Neuronal stem cell (in vitro differentiated cells): ENCODE measurements at regions not wholly inside any gene's neighbourhood (a gene's known extent, or its start where the extent isn't known, plus 50 kb on each side); places are given as distances from the start of the nearest gene placed in this dataset.
A peak's percentile ranks its signal among the peaks of the same experiment; 100 is the strongest.

Experiments used
- DNase-seq: peaks from one replicate; pipeline ENCODE4 v3.0.0-alpha.2; 2013; ENCODE audit warnings: low spot score
- H2AFZ ChIP-seq: one replicate; pipeline ENCODE4 v1.6.1; 2013; ENCODE audit warnings: mild to moderate bottlenecking, low read length, inconsistent platforms
- H2AK5ac ChIP-seq: 2 replicates; pipeline ENCODE4 v1.6.1; 2013; ENCODE audit warnings: low read depth, mild to moderate bottlenecking, inconsistent platforms, low read length, moderate library complexity, mixed read lengths
- H2BK120ac ChIP-seq: 2 replicates; pipeline ENCODE4 v1.6.1; 2013; ENCODE audit warnings: low read depth, mild to moderate bottlenecking, inconsistent platforms, low read length, moderate library complexity, mixed read lengths
- H2BK12ac ChIP-seq: one replicate; pipeline ENCODE4 v1.6.1; 2013; ENCODE audit warnings: low read length, inconsistent platforms
- H2BK15ac ChIP-seq: 2 replicates; pipeline ENCODE4 v1.6.1; 2013; ENCODE audit warnings: mild to moderate bottlenecking, low read length, inconsistent platforms, mixed read lengths
- H2BK5ac ChIP-seq: one replicate; pipeline ENCODE4 v1.6.1; 2013; ENCODE audit warnings: inconsistent platforms, mild to moderate bottlenecking, low read length, moderate library complexity
- H3K14ac ChIP-seq: one replicate; pipeline ENCODE4 v1.6.1; 2013; ENCODE audit warnings: low read length, inconsistent platforms
- H3K18ac ChIP-seq: 2 replicates; pipeline ENCODE4 v1.6.1; 2013; ENCODE audit warnings: low read length, inconsistent platforms
- H3K23ac ChIP-seq: 2 replicates; pipeline ENCODE4 v1.6.1; 2013; ENCODE audit warnings: low read depth, mild to moderate bottlenecking, mixed read lengths, low read length, inconsistent platforms; ENCODE audit not compliant: poor library complexity
- H3K27ac ChIP-seq: replicated peaks from 3 replicates; pipeline ENCODE4 v1.5.1; 2013; ENCODE audit warnings: low read length, inconsistent platforms
- H3K27me3 ChIP-seq, 3 experiments: 2 replicates each; pipeline ENCODE4 v1.6.1; 2013; ENCODE audit warnings: low read length in 3 of 3, mild to moderate bottlenecking in 2 of 3, inconsistent platforms in 1 of 3, low read depth in 1 of 3, mixed read lengths in 1 of 3, moderate library complexity in 1 of 3; ENCODE audit not compliant: control insufficient read depth in 3 of 3, insufficient read depth in 3 of 3
- H3K36me3 ChIP-seq, 2 donors: replicated peaks in 1 of 2; 2 replicates each; pipeline ENCODE4 v1.6.1; 2013; ENCODE audit warnings: low read length in 2 of 2; ENCODE audit not compliant: control insufficient read depth in 2 of 2, insufficient read depth in 2 of 2
- H3K4ac ChIP-seq: 2 replicates; pipeline ENCODE4 v1.6.1; 2013; ENCODE audit warnings: inconsistent platforms, mild to moderate bottlenecking, low read length, moderate library complexity
- H3K4me1 ChIP-seq, 2 donors: 1 replicate in 1 of 2; 2 replicates in 1 of 2; pipeline ENCODE4 v1.6.1; 2013; ENCODE audit warnings: low read length in 2 of 2, low read depth in 1 of 2; ENCODE audit not compliant: control insufficient read depth in 2 of 2, insufficient read depth in 1 of 2
- H3K4me2 ChIP-seq: one replicate; pipeline ENCODE4 v1.6.1; 2013; ENCODE audit warnings: mild to moderate bottlenecking, low read length, inconsistent platforms; ENCODE audit not compliant: insufficient read depth, poor library complexity, severe bottlenecking
- H3K4me3 ChIP-seq, 2 donors: 2 replicates each; pipeline ENCODE4 v1.5.1; 2013; ENCODE audit warnings: low read length in 2 of 2, mild to moderate bottlenecking in 2 of 2, inconsistent platforms in 1 of 2, moderate library complexity in 1 of 2
- H3K79me1 ChIP-seq: one replicate; pipeline ENCODE4 v1.6.1; 2013; ENCODE audit warnings: low read depth, mild to moderate bottlenecking, inconsistent platforms, low read length, moderate library complexity
- H3K9ac ChIP-seq: one replicate; pipeline ENCODE4 v1.6.1; 2013; ENCODE audit warnings: mild to moderate bottlenecking, low read depth, low read length, inconsistent platforms; ENCODE audit not compliant: poor library complexity
- H3K9me3 ChIP-seq, 2 donors: replicated peaks in 1 of 2; 2 replicates each; pipeline versions ENCODE3 to v1.6.1; 2013; ENCODE audit warnings: low read length in 2 of 2, mild to moderate bottlenecking in 2 of 2, inconsistent platforms in 1 of 2, low read depth in 1 of 2, mixed read lengths in 1 of 2, moderate library complexity in 1 of 2; ENCODE audit not compliant: control insufficient read depth in 2 of 2, insufficient read depth in 1 of 2
- H4K8ac ChIP-seq: one replicate; pipeline ENCODE4 v1.6.1; 2013; ENCODE audit warnings: low read depth, mild to moderate bottlenecking, inconsistent platforms, low read length, moderate library complexity
- H4K91ac ChIP-seq: one replicate; pipeline ENCODE4 v1.6.1; 2013; ENCODE audit warnings: low read length, low read depth, mild to moderate bottlenecking, inconsistent platforms; ENCODE audit not compliant: poor library complexity
- WGBS, 2 donors: extraction: QIAGEN DNeasy Blood & Tissue Kit; methylation state at CpG; one replicate each; pipeline ENCODE4 v1.1.7; 2013; ENCODE audit warnings: missing lambda C conversion rate in 2 of 2, mixed read lengths in 1 of 2; ENCODE audit not compliant: insufficient read length in 2 of 2, insufficient replicate concordance in 1 of 2; ENCODE audit errors: extremely low coverage in 2 of 2; 5-methylcytosine and 5-hydroxymethylcytosine counted together

GRCh38 chr14:71308671-71309070, 401.4 kb downstream of the PCNX1 start:
- Histone ChIP-seq H2BK12ac (no peak overlapping the region), H3K14ac (no peak overlapping the region), H3K4me2 (no peak overlapping the region), H2BK5ac (no peak overlapping the region), H2AFZ (no peak overlapping the region), H3K18ac (no peak overlapping the region), H3K9ac (no peak overlapping the region), H3K4ac (no peak overlapping the region), H2BK15ac (no peak overlapping the region), H2AK5ac (no peak overlapping the region), H3K27ac (no peak overlapping the region), H3K23ac (no peak overlapping the region), H2BK120ac (no peak overlapping the region), H3K4me1 (no peaks in the 10 kb centered on the region), H4K91ac (no peak overlapping the region), H3K9me3 (peaks cover 1 to 14% of the 10 kb centered on the region in 2 donors), H3K79me1 (no peaks in the 10 kb centered on the region), H3K27me3 (no peaks in the 10 kb centered on the region), H3K4me3 (no peak overlapping the region), H3K36me3 (no peaks in the 10 kb centered on the region), H4K8ac (no peak overlapping the region)
- WGBS, 2 donors, result no CpG with 5 or more reads among the region's 1 CpG
- no peak for DNase-seq

DNA sequence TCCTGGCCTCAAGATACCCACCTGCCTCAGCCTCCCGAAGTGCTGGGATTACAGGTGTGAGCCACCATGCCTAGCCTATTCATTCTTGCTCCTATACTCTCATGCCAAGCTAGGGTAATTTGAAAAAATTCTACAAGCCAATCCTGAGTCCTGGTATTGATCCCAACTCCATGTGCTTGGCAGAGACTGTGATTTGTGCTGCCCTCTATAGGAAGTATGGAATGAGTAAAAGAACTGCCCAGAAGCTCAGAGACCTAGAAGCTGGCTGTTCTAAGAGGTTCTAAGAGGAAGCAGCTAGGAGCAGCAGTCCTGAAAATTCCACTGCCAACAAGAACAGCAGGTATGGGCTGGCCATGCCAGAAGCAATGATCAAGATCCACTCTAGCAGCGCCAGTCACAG, 402.5 kb downstream of the PCNX1 start:
- no peak overlapping the region for H3K4ac ChIP-seq
- no peaks in the 10 kb centered on the region for H3K27me3 ChIP-seq
- no peak overlapping the region for H3K18ac ChIP-seq
- H2BK15ac ChIP-seq, result no peak overlapping the region
- H3K4me3 ChIP-seq, result no peak overlapping the region
- H2BK5ac ChIP-seq, result no peak overlapping the region
- no peak overlapping the region for H4K91ac ChIP-seq
- H3K27ac ChIP-seq, result no peak overlapping the region
- H3K9ac ChIP-seq, result no peak overlapping the region
- H3K36me3 ChIP-seq, result no peaks in the 10 kb centered on the region
- H4K8ac ChIP-seq, result no peak overlapping the region
- DNase-seq, result no peak
- no peaks in the 10 kb centered on the region for H3K79me1 ChIP-seq
- H2AFZ ChIP-seq, result no peak overlapping the region
- no peak overlapping the region for H3K14ac ChIP-seq
- H3K4me1 ChIP-seq, result no peaks in the 10 kb centered on the region
- no peak overlapping the region for H2AK5ac ChIP-seq
- H3K23ac ChIP-seq, result no peak overlapping the region
- no peak overlapping the region for H2BK120ac ChIP-seq
- H3K4me2 ChIP-seq, result no peak overlapping the region
- H2BK12ac ChIP-seq, result no peak overlapping the region
- no CpG with 5 or more reads among the region's 2 CpGs for WGBS, 2 donors
- peaks cover 1 to 10% of the 10 kb centered on the region in 2 donors for H3K9me3 ChIP-seq

GRCh38 chr14:71311061-71311460, 403.8 kb downstream of the PCNX1 start:
- H2BK12ac ChIP-seq, result no peak overlapping the region
- H3K4me1 ChIP-seq, result no peaks in the 10 kb centered on the region
- H4K8ac ChIP-seq, result no peak overlapping the region
- no peak overlapping the region for H3K9ac ChIP-seq
- no peak overlapping the region for H2AFZ ChIP-seq
- H3K18ac ChIP-seq, result no peak overlapping the region
- H3K27me3 ChIP-seq, result no peaks in the 10 kb centered on the region
- H3K4ac ChIP-seq, result no peak overlapping the region
- H3K4me3 ChIP-seq, result no peak overlapping the region
- H2BK15ac ChIP-seq, result no peak overlapping the region
- no peak overlapping the region for H3K14ac ChIP-seq
- no CpG with 5 or more reads among the region's 10 CpGs for WGBS, 2 donors
- no peak overlapping the region for H3K4me2 ChIP-seq
- no peak overlapping the region for H4K91ac ChIP-seq
- no peak overlapping the region for H2BK120ac ChIP-seq
- peak overlapping the region; percentile 44 for H3K23ac ChIP-seq
- H3K9me3 ChIP-seq, result peaks cover 0 to 1% of the 10 kb centered on the region in 2 donors
- H3K79me1 ChIP-seq, result no peaks in the 10 kb centered on the region
- no peaks in the 10 kb centered on the region for H3K36me3 ChIP-seq
- no peak overlapping the region for H2AK5ac ChIP-seq
- H2BK5ac ChIP-seq, result no peak overlapping the region
- no peak overlapping the region for H3K27ac ChIP-seq
- no peak for DNase-seq

DNA sequence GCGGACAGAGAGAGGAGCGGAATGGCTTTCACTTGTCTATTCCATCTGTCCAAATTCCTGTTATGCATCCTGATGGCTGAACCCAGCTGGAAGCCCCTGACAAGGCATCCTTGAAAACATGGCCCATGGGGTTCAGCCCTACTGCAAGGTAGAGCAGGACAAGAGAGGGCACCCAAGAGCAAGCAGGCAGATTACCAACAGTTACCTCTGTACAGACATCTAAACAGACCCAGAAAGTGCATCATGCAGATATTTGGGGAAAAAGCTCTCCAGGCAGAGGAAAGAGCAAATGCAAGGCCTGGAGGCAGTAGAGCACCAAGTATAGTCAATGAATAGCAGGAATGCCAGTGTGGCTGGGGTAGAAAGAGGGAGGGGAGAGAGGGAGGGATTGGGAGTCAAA, 407.5 kb downstream of the PCNX1 start:
- Histone ChIP-seq H3K4me3 (no peak overlapping the region), H3K27ac (no peak overlapping the region), H3K9me3 (no peaks in the 10 kb centered on the region), H3K18ac (no peak overlapping the region), H2AFZ (no peak overlapping the region), H2BK120ac (no peak overlapping the region), H3K27me3 (no peaks in the 10 kb centered on the region), H3K79me1 (no peaks in the 10 kb centered on the region), H3K23ac (no peak overlapping the region), H3K4me1 (peaks cover 3 to 7% of the 10 kb centered on the region in 2 donors), H3K36me3 (no peaks in the 10 kb centered on the region), H4K8ac (no peak overlapping the region), H2BK15ac (no peak overlapping the region), H3K9ac (no peak overlapping the region), H4K91ac (peak overlapping the region; percentile 16), H2BK5ac (no peak overlapping the region), H3K4me2 (no peak overlapping the region), H2BK12ac (no peak overlapping the region), H3K4ac (no peak overlapping the region), H3K14ac (no peak overlapping the region), H2AK5ac (no peak overlapping the region)
- no peak for DNase-seq
- no CpG with 5 or more reads among the region's 2 CpGs for WGBS, 2 donors
